Left lung (tissue), 4 donors: ENCODE measurements at regions not wholly inside any gene's neighbourhood (a gene's known extent, or its start where the extent isn't known, plus 50 kb on each side); places are given as distances from the start of the nearest gene placed in this dataset.
A peak's percentile ranks its signal among the peaks of the same experiment; 100 is the strongest.

Experiments
- ATAC-seq: fragments of 200-7000 bp; cut with Tn5 transposase; one replicate; pipeline ENCODE4 v1.9.1; 2020; ENCODE audit warnings: moderate library complexity
- DNase-seq, 4 donors: peaks; one replicate each; pipeline ENCODE4 v3.0.0-alpha.2; 2013 to 2020
- H3K27ac ChIP-seq, 2 donors: fragments of 200-600 bp; sonication (generic) in 1 of 2; one replicate each; pipeline versions ENCODE4 v1.5.0 to v1.8.0; 2020 to 2021
- H3K27me3 ChIP-seq, 2 donors: fragments of 200-600 bp; sonication (generic) in 1 of 2; one replicate each; pipeline versions ENCODE4 v1.5.0 to v1.8.0; 2020 to 2021
- H3K36me3 ChIP-seq, 2 donors: fragments of 200-600 bp; sonication (generic) in 1 of 2; one replicate each; pipeline versions ENCODE4 v1.5.0 to v1.8.0; 2020 to 2021
- H3K4me1 ChIP-seq, 2 donors: fragments of 200-600 bp; one replicate each; pipeline ENCODE4 v1.8.0; 2021
- H3K4me3 ChIP-seq, 2 donors: fragments of 200-600 bp; sonication (generic) in 1 of 2; one replicate each; pipeline versions ENCODE4 v1.5.0 to v1.8.0; 2020 to 2021; ENCODE audit warnings: mild to moderate bottlenecking in 1 of 2
- H3K9me3 ChIP-seq, 2 donors: fragments of 200-600 bp; sonication (generic) in 1 of 2; one replicate each; pipeline versions ENCODE4 v1.5.0 to v1.8.0; 2020 to 2021
- CTCF ChIP-seq, 2 donors: fragments of 200-600 bp; sonication (generic) in 1 of 2; IDR thresholded peaks; one replicate each; pipeline versions ENCODE4 v1.5.0 to v1.8.0; 2021; ENCODE audit warnings: antibody characterized with exemption in 2 of 2
- intact Hi-C, 2 donors: fragments of 100-400 bp; cut with DNase I; formaldehyde crosslinking; loops; one replicate each; pipeline versions ENCODE4 v1.11.2 to v1.14.2; 2022
- donor health status: DM: no; HTN: yes; CAD: no.
- donor health status: DM: no; HTN: no; CAD: no.

- Histone ChIP-seq H3K9me3 (no peaks in the 10 kb centered on the region), H3K4me3 (no peak overlapping the region), H3K27ac (no peak overlapping the region), H3K4me1 (peaks cover 0 to 6% of the 10 kb centered on the region in 2 donors), H3K27me3 (peaks cover 0 to 35% of the 10 kb centered on the region in 2 donors), H3K36me3 (no peaks in the 10 kb centered on the region)
- intact Hi-C loops, result no loop called here
- no peak for TF ChIP-seq CTCF (IDR thresholded peaks at IDR 0.05)
- ATAC-seq, result no peak
- DNase-seq, result peak in 1 of 4 donors; percentile 18
These were observed 207.4 kb downstream of the DLL1 start for GRCh38 chr6:170083236-170084051.

GRCh38 chr6:170082531-170083187, 208.2 kb downstream of the DLL1 start:
- peaks cover 0 to 32% of the 10 kb centered on the region in 2 donors for H3K27me3 ChIP-seq

DNA sequence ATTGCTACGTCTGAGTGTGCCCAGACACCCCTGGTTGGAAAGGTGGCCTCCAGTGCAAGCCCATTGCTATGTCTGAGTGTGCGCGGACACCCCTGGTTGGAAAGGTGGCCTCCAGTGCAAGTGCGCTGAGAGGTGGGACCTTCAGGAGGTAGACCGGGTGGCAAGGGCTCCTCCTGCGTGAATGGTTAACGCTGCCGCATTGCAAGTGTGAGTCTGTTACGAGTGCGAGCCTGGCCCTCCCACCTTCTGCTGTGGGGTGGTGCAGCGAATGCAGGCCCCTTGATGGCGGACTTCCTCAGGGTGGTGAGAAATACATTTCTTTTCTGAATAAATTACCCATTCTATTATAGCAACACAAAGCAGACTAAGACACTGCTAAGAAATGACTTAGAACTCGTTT, 208.8 kb downstream of the DLL1 start:
- H3K9me3 ChIP-seq, result no peaks in the 10 kb centered on the region
- H3K27me3 ChIP-seq, result peaks cover 0 to 32% of the 10 kb centered on the region in 2 donors
- no peak for TF ChIP-seq CTCF (IDR thresholded peaks at IDR 0.05)
- DNase-seq (peak in 1 of 4 donors; percentile 16), ATAC-seq (no peak)
- H3K36me3 ChIP-seq, result no peaks in the 10 kb centered on the region
- H3K27ac ChIP-seq, result no peak overlapping the region
- no peaks in the 10 kb centered on the region for H3K4me1 ChIP-seq
- intact Hi-C loops, result no loop called here
- no peak overlapping the region for H3K4me3 ChIP-seq

More at GRCh38 chr6:170082531-170083187, 208.2 kb downstream of the DLL1 start:
- TF ChIP-seq CTCF (IDR thresholded peaks at IDR 0.05), result no peak
- no peak overlapping the region for H3K27ac ChIP-seq
- no peaks in the 10 kb centered on the region for H3K9me3 ChIP-seq
- ATAC-seq (no peak), DNase-seq (peak in 1 of 4 donors; percentile 16)
- no peaks in the 10 kb centered on the region for H3K36me3 ChIP-seq
- intact Hi-C loops, result no loop called here
- H3K4me1 ChIP-seq, result no peaks in the 10 kb centered on the region
- no peak overlapping the region for H3K4me3 ChIP-seq

GRCh38 chr6:170081556-170081955, 209.3 kb downstream of the DLL1 start:
- no peak for TF ChIP-seq CTCF (IDR thresholded peaks at IDR 0.05)
- H3K4me3 ChIP-seq, result no peak overlapping the region
- peaks cover 0 to 32% of the 10 kb centered on the region in 2 donors for H3K27me3 ChIP-seq
- peak in 1 of 4 donors; percentile 13 for DNase-seq
- no peaks in the 10 kb centered on the region for H3K4me1 ChIP-seq
- intact Hi-C loops, result no loop called here
- H3K9me3 ChIP-seq, result no peaks in the 10 kb centered on the region
- H3K36me3 ChIP-seq, result no peaks in the 10 kb centered on the region
- H3K27ac ChIP-seq, result no peak overlapping the region
- ATAC-seq, result no peak

- peak in 2 of 4 donors; percentile 24 to 72 for DNase-seq
- Histone ChIP-seq H3K4me1 (no peaks in the 10 kb centered on the region), H3K9me3 (no peaks in the 10 kb centered on the region), H3K27me3 (peaks cover 0 to 32% of the 10 kb centered on the region in 2 donors), H3K36me3 (no peaks in the 10 kb centered on the region), H3K4me3 (no peak overlapping the region), H3K27ac (no peak overlapping the region)
- intact Hi-C loops, result no loop called here
- no peak for ATAC-seq
- TF ChIP-seq CTCF (IDR thresholded peaks at IDR 0.05), result no peak
These were observed 210.0 kb downstream of the DLL1 start for GRCh38 chr6:170080828-170081371.
